Liver (tissue), 8 donors: ENCODE measurements at regions not wholly inside any gene's neighbourhood (a gene's known extent, or its start where the extent isn't known, plus 50 kb on each side); places are given as distances from the start of the nearest gene placed in this dataset.

Source experiments
- DNase-seq: peaks from one replicate; pipeline ENCODE4 v3.0.0-alpha.2; 2017; ENCODE audit warnings: low spot score
- H3K27ac ChIP-seq, 2 donors: one replicate each; pipeline ENCODE4 v1.7.0; 2013; ENCODE audit warnings: inconsistent platforms in 2 of 2, low read length in 2 of 2, control low read depth in 1 of 2, low read depth in 1 of 2, mild to moderate bottlenecking in 1 of 2
- H3K27me3 ChIP-seq, 4 donors: one replicate each; pipeline versions ENCODE4 v1.6.1 to v1.7.0; 2013; ENCODE audit warnings: low read length in 3 of 4, inconsistent platforms in 1 of 4, mild to moderate bottlenecking in 1 of 4, moderate library complexity in 1 of 4; ENCODE audit not compliant: control insufficient read depth in 4 of 4, insufficient read depth in 4 of 4
- H3K36me3 ChIP-seq, 4 donors: one replicate each; pipeline versions ENCODE4 v1.6.1 to v1.7.0; 2013; ENCODE audit warnings: low read length in 3 of 4, mild to moderate bottlenecking in 3 of 4, low read depth in 1 of 4, moderate library complexity in 1 of 4; ENCODE audit not compliant: control insufficient read depth in 4 of 4, insufficient read depth in 3 of 4
- H3K4me1 ChIP-seq, 4 donors: one replicate each; pipeline versions ENCODE4 v1.6.1 to v1.7.0; 2013; ENCODE audit warnings: low read length in 3 of 4, mild to moderate bottlenecking in 3 of 4, moderate library complexity in 1 of 4; ENCODE audit not compliant: control insufficient read depth in 4 of 4, insufficient read depth in 4 of 4
- H3K4me3 ChIP-seq, 3 donors: one replicate each; pipeline versions ENCODE4 v1.6.1 to v1.7.0; 2013; ENCODE audit warnings: low read length in 3 of 3, control low read depth in 1 of 3, low read depth in 1 of 3, mild to moderate bottlenecking in 1 of 3
- H3K9ac ChIP-seq, 2 donors: one replicate each; pipeline ENCODE4 v1.7.0; 2013; ENCODE audit warnings: low read length in 2 of 2, mild to moderate bottlenecking in 2 of 2, moderate library complexity in 2 of 2, control low read depth in 1 of 2, low read depth in 1 of 2
- H3K9me3 ChIP-seq, 4 donors: one replicate each; pipeline versions ENCODE4 v1.6.1 to v1.7.0; 2013; ENCODE audit warnings: low read length in 3 of 4; ENCODE audit not compliant: control insufficient read depth in 4 of 4
- ATF3 ChIP-seq: IDR thresholded peaks from 2 replicates; pipeline ENCODE4 v1.6.1; 2016; ENCODE audit warnings: antibody characterized with exemption
- CTCF ChIP-seq: fragments of 150-350 bp; IDR thresholded peaks from 2 replicates; pipeline ENCODE4 v1.5.1; 2017; ENCODE audit warnings: improper control_type of control experiment, low read depth, low read length; ENCODE audit not compliant: missing input control
- EGR1 ChIP-seq, 2 donors: IDR thresholded peaks; 2 replicates each; pipeline ENCODE4 v1.6.1; 2016 to 2018; ENCODE audit warnings: antibody characterized with exemption in 2 of 2, low read depth in 2 of 2
- FOXA1 ChIP-seq: IDR thresholded peaks from 2 replicates; pipeline ENCODE4 v1.6.1; 2016; ENCODE audit warnings: antibody characterized with exemption
- FOXA2 ChIP-seq: IDR thresholded peaks from 2 replicates; pipeline ENCODE4 v1.6.1; 2016; ENCODE audit warnings: antibody characterized with exemption
- GABPA ChIP-seq, 2 donors: IDR thresholded peaks in 1 of 2; conservative IDR thresholded peaks in 1 of 2; 2 replicates each; pipeline ENCODE4 v1.6.1; 2016; ENCODE audit warnings: antibody characterized with exemption in 2 of 2, mild to moderate bottlenecking in 1 of 2, moderate library complexity in 1 of 2
- HNF4A ChIP-seq, 2 donors: conservative IDR thresholded peaks; 2 replicates each; pipeline ENCODE4 v1.6.1; 2016; ENCODE audit warnings: antibody characterized with exemption in 2 of 2, mild to moderate bottlenecking in 2 of 2
- HNF4G ChIP-seq: IDR thresholded peaks from 2 replicates; pipeline ENCODE4 v1.6.1; 2016; ENCODE audit warnings: antibody characterized with exemption
- JUND ChIP-seq, 2 donors: IDR thresholded peaks; 2 replicates each; pipeline ENCODE4 v1.6.1; 2016; ENCODE audit warnings: antibody characterized with exemption in 2 of 2
- MAX ChIP-seq: IDR thresholded peaks from 2 replicates; pipeline ENCODE4 v1.6.1; 2016; ENCODE audit warnings: antibody characterized with exemption
- NR2F2 ChIP-seq: IDR thresholded peaks from 2 replicates; pipeline ENCODE4 v1.6.1; 2016; ENCODE audit warnings: antibody characterized with exemption
- RAD21 ChIP-seq, 2 donors: IDR thresholded peaks; 2 replicates each; pipeline ENCODE4 v1.6.1; 2016; ENCODE audit warnings: antibody characterized with exemption in 2 of 2, mild to moderate bottlenecking in 2 of 2
- REST ChIP-seq: IDR thresholded peaks from 2 replicates; pipeline ENCODE4 v1.6.1; 2016; ENCODE audit warnings: antibody characterized with exemption, mild to moderate bottlenecking
- RXRA ChIP-seq, 2 donors: IDR thresholded peaks; 2 replicates each; pipeline ENCODE4 v1.6.1; 2017 to 2018; ENCODE audit warnings: antibody characterized with exemption in 2 of 2, mild to moderate bottlenecking in 1 of 2
- SP1 ChIP-seq: IDR thresholded peaks from 2 replicates; pipeline ENCODE4 v1.6.1; 2018; ENCODE audit warnings: antibody characterized with exemption, mild to moderate bottlenecking
- TAF1 ChIP-seq: conservative IDR thresholded peaks from 2 replicates; pipeline ENCODE4 v1.6.1; 2016; ENCODE audit warnings: antibody characterized with exemption, mild to moderate bottlenecking
- YY1 ChIP-seq: IDR thresholded peaks from 2 replicates; pipeline ENCODE4 v1.6.1; 2016; ENCODE audit warnings: antibody characterized with exemption, mild to moderate bottlenecking
- ZBTB33 ChIP-seq: IDR thresholded peaks from 2 replicates; pipeline ENCODE4 v1.6.1; 2016; ENCODE audit warnings: antibody characterized with exemption
- WGBS: extraction: QIAGEN DNeasy Blood & Tissue Kit; methylation state at CpG from one replicate; pipeline ENCODE4 v1.1.7; 2013; 5-methylcytosine and 5-hydroxymethylcytosine counted together
- donor health status: healthy.
- donor health status: healthy.
- donor health status: healthy.
- donor health status: healthy.
- donor health status: healthy.

- no peaks in the 10 kb centered on the region for H3K27me3 ChIP-seq
- H3K27ac ChIP-seq, result no peak overlapping the region
- no peak for TF ChIP-seq NR2F2
- TF ChIP-seq RAD21 (IDR thresholded peaks at IDR 0.05), result no peak
- TF ChIP-seq HNF4A (conservative IDR thresholded peaks at IDR 0.05), result no peak
- TF ChIP-seq TAF1, result no peak
- no peak for TF ChIP-seq REST
- no peak for TF ChIP-seq YY1
- no peak for TF ChIP-seq SP1
- TF ChIP-seq ATF3, result no peak
- no peak for TF ChIP-seq ZBTB33
- no peak for TF ChIP-seq RXRA (IDR thresholded peaks at IDR 0.05)
- TF ChIP-seq FOXA1, result no peak
- TF ChIP-seq MAX, result no peak
- H3K36me3 ChIP-seq, result no peaks in the 10 kb centered on the region
- H3K9ac ChIP-seq, result no peak overlapping the region
- no peak for DNase-seq
- H3K4me1 ChIP-seq, result no peaks in the 10 kb centered on the region
- H3K9me3 ChIP-seq, result no peaks in the 10 kb centered on the region
- no peak overlapping the region for H3K4me3 ChIP-seq
Measured at GRCh38 chr11:26063915-26064314, 268.0 kb upstream of the ANO3 start.

GRCh38 chr11:26065944-26066343, 266.0 kb upstream of the ANO3 start:
- Histone ChIP-seq H3K9ac (no peak overlapping the region), H3K4me3 (no peak overlapping the region), H3K9me3 (no peaks in the 10 kb centered on the region), H3K27me3 (peaks cover 0 to 2% (median 0%) of the 10 kb centered on the region in 4 donors), H3K36me3 (no peaks in the 10 kb centered on the region), H3K27ac (no peak overlapping the region), H3K4me1 (no peaks in the 10 kb centered on the region)
- DNase-seq, result no peak
- 52% methylated on average over 1 of the region's 1 CpG for WGBS
- no peak for TF ChIP-seq GABPA (IDR thresholded peaks at IDR 0.05 in 1 of 2, conservative IDR thresholded peaks at IDR 0.05 in 1 of 2)
- no peak for TF ChIP-seq HNF4A (conservative IDR thresholded peaks at IDR 0.05)
- TF ChIP-seq HNF4G, result no peak
- TF ChIP-seq FOXA1, result no peak
- TF ChIP-seq JUND (IDR thresholded peaks at IDR 0.05), result no peak
- no peak for TF ChIP-seq MAX
- no peak for TF ChIP-seq EGR1 (IDR thresholded peaks at IDR 0.05; ENCODE audit: low read depth in 2 of 2)
- TF ChIP-seq CTCF, result no peak
- TF ChIP-seq FOXA2, result no peak
- TF ChIP-seq ZBTB33, result no peak
- TF ChIP-seq NR2F2, result no peak
- no peak for TF ChIP-seq ATF3
